Astrocyte (in vitro differentiated cells and primary cell): ENCODE measurements at regions not wholly inside any gene's neighbourhood (a gene's known extent, or its start where the extent isn't known, plus 50 kb on each side); places are given as distances from the start of the nearest gene placed in this dataset.

Experiments used
- DNase-seq: peaks from one replicate; pipeline ENCODE4 v3.0.0-alpha.2; 2010; ENCODE audit warnings: low read depth
- FAIRE-seq: peaks from 2 replicates; lab custom pipeline; 2011; peaks lifted over from hg19 to GRCh38; lab: Jason Lieb, UNC
- H2AFZ ChIP-seq: 2 replicates; pipeline ENCODE4 v1.6.0; 2012; ENCODE audit warnings: low read depth, low read length, inconsistent platforms
- H3K27ac ChIP-seq: 2 replicates; pipeline ENCODE4 v1.5.1; 2011; ENCODE audit warnings: low read depth, low read length, inconsistent platforms
- H3K27me3 ChIP-seq: 2 replicates; pipeline ENCODE4 v1.6.0; 2011; ENCODE audit warnings: low read length, inconsistent platforms; ENCODE audit not compliant: insufficient read depth
- H3K36me3 ChIP-seq: 2 replicates; pipeline ENCODE4 v1.5.1; 2011; ENCODE audit warnings: low read length, inconsistent platforms; ENCODE audit not compliant: insufficient read depth
- H3K4me1 ChIP-seq: 2 replicates; pipeline ENCODE4 v1.5.1; 2011; ENCODE audit warnings: low read length, inconsistent platforms; ENCODE audit not compliant: insufficient read depth
- H3K4me2 ChIP-seq: 2 replicates; pipeline ENCODE4 v1.6.0; 2012; ENCODE audit warnings: low read length, inconsistent platforms
- H3K4me3 ChIP-seq: 2 replicates; pipeline ENCODE4 v1.5.1; 2011; ENCODE audit warnings: low read depth, mild to moderate bottlenecking, low read length, inconsistent platforms; ENCODE audit not compliant: insufficient read depth
- H3K79me2 ChIP-seq: 2 replicates; pipeline ENCODE4 v1.6.0; 2012; ENCODE audit warnings: mild to moderate bottlenecking, low read length, inconsistent platforms; ENCODE audit not compliant: insufficient read depth
- H3K9ac ChIP-seq: 2 replicates; pipeline ENCODE4 v1.6.0; 2012; ENCODE audit warnings: mild to moderate bottlenecking, low read length, inconsistent platforms
- H3K9me3 ChIP-seq: 2 replicates; pipeline ENCODE4 v1.5.1; 2012; ENCODE audit warnings: low read depth, mild to moderate bottlenecking, low read length, inconsistent platforms; ENCODE audit not compliant: insufficient read depth
- H4K20me1 ChIP-seq: 2 replicates; pipeline ENCODE4 v1.6.0; 2012; ENCODE audit warnings: low read length, inconsistent platforms; ENCODE audit not compliant: insufficient read depth
- H3K27ac Mint-ChIP-seq: one replicate; pipeline ENCODE4 v1.8.0; 2021; ENCODE audit warnings: mild to moderate bottlenecking, mixed read lengths; ENCODE audit not compliant: unreplicated experiment
- H3K27me3 Mint-ChIP-seq: one replicate; pipeline ENCODE4 v1.8.0; 2021; ENCODE audit warnings: low read depth, mixed read lengths; ENCODE audit not compliant: unreplicated experiment
- H3K36me3 Mint-ChIP-seq: one replicate; pipeline ENCODE4 v1.8.0; 2021; ENCODE audit warnings: low read depth, mixed read lengths; ENCODE audit not compliant: unreplicated experiment
- H3K4me1 Mint-ChIP-seq: one replicate; pipeline ENCODE4 v1.8.0; 2021; ENCODE audit warnings: low read depth, mixed read lengths; ENCODE audit not compliant: unreplicated experiment
- H3K4me3 Mint-ChIP-seq: one replicate; pipeline ENCODE4 v1.8.0; 2021; ENCODE audit warnings: mild to moderate bottlenecking, moderate library complexity, mixed read lengths; ENCODE audit not compliant: unreplicated experiment
- H3K9me3 Mint-ChIP-seq: one replicate; pipeline ENCODE4 v1.8.0; 2021; ENCODE audit warnings: mild to moderate bottlenecking, mixed read lengths; ENCODE audit not compliant: unreplicated experiment
- CTCF ChIP-seq: IDR thresholded peaks from 2 replicates; pipeline ENCODE4 v1.5.1; 2011; ENCODE audit warnings: low read depth, mild to moderate bottlenecking, inconsistent platforms, low read length, moderate library complexity; ENCODE audit not compliant: insufficient read depth
- EZH2 ChIP-seq: IDR thresholded peaks from 2 replicates; pipeline ENCODE4 v1.6.1; 2012; ENCODE audit warnings: mild to moderate bottlenecking, low read length, inconsistent platforms; ENCODE audit not compliant: insufficient read depth

GRCh38 chr20:16173044-16173443, 400.2 kb downstream of the KIF16B start:
- Mint-ChIP-seq H3K9me3 (peaks cover 3% of the 10 kb centered on the region), H3K4me3 (no peak overlapping the region), H3K27ac (no peak overlapping the region), H3K4me1 (no peaks in the 10 kb centered on the region), H3K36me3 (no peaks in the 10 kb centered on the region), H3K27me3 (peaks cover 3% of the 10 kb centered on the region)
- Histone ChIP-seq H3K27me3 (no peaks in the 10 kb centered on the region), H2AFZ (no peak overlapping the region), H3K4me3 (no peak overlapping the region), H4K20me1 (no peaks in the 10 kb centered on the region), H3K4me1 (no peaks in the 10 kb centered on the region), H3K4me2 (no peak overlapping the region), H3K27ac (no peak overlapping the region), H3K9me3 (peaks cover 2% of the 10 kb centered on the region), H3K36me3 (no peaks in the 10 kb centered on the region), H3K79me2 (no peaks in the 10 kb centered on the region), H3K9ac (no peak overlapping the region)
- DNase-seq (no peak), FAIRE-seq (no peak)
- TF ChIP-seq CTCF (no peak), EZH2 (no peak)

- H3K79me2 ChIP-seq: no peaks in the 10 kb centered on the region
- H3K4me1 ChIP-seq: no peaks in the 10 kb centered on the region
- no peak overlapping the region for H3K9ac ChIP-seq
- no peak for FAIRE-seq
- H3K27ac ChIP-seq: no peak overlapping the region
- H3K9me3 ChIP-seq: peaks cover 2% of the 10 kb centered on the region
- no peaks in the 10 kb centered on the region for H3K36me3 ChIP-seq
- H3K27me3 ChIP-seq: no peaks in the 10 kb centered on the region
- no peak overlapping the region for H2AFZ ChIP-seq
- Mint-ChIP-seq H3K4me1 (no peaks in the 10 kb centered on the region), H3K36me3 (no peaks in the 10 kb centered on the region), H3K4me3 (no peak overlapping the region), H3K27me3 (peaks cover 3% of the 10 kb centered on the region), H3K27ac (no peak overlapping the region), H3K9me3 (peaks cover 3% of the 10 kb centered on the region)
- TF ChIP-seq EZH2 (no peak), CTCF (no peak)
- no peak for DNase-seq
- no peak overlapping the region for H3K4me2 ChIP-seq
- H4K20me1 ChIP-seq: no peaks in the 10 kb centered on the region
- H3K4me3 ChIP-seq: no peak overlapping the region
Measured at GRCh38 chr20:16171180-16171579, 402.1 kb downstream of the KIF16B start.

- Histone ChIP-seq H4K20me1 (no peaks in the 10 kb centered on the region), H3K36me3 (no peaks in the 10 kb centered on the region), H3K9me3 (peaks cover 2% of the 10 kb centered on the region), H3K79me2 (no peaks in the 10 kb centered on the region), H3K27ac (no peak overlapping the region), H3K4me1 (no peaks in the 10 kb centered on the region), H3K27me3 (no peaks in the 10 kb centered on the region), H3K4me2 (no peak overlapping the region), H3K9ac (no peak overlapping the region), H2AFZ (no peak overlapping the region), H3K4me3 (no peak overlapping the region)
- no peak for FAIRE-seq
- no peaks in the 10 kb centered on the region for H3K36me3 Mint-ChIP-seq
- peaks cover 3% of the 10 kb centered on the region for H3K9me3 Mint-ChIP-seq
- DNase-seq: no peak
- no peaks in the 10 kb centered on the region for H3K4me1 Mint-ChIP-seq
- no peak for TF ChIP-seq EZH2
- no peak overlapping the region for H3K4me3 Mint-ChIP-seq
- H3K27ac Mint-ChIP-seq: no peak overlapping the region
- H3K27me3 Mint-ChIP-seq: peaks cover 3% of the 10 kb centered on the region
Measured at GRCh38 chr20:16170406-16170971, 402.8 kb downstream of the KIF16B start.
